ENCODE measurements at regions not wholly inside any gene's neighbourhood (a gene's known extent, or its start where the extent isn't known, plus 50 kb on each side); places are given as distances from the start of the nearest gene placed in this dataset.

DNA sequence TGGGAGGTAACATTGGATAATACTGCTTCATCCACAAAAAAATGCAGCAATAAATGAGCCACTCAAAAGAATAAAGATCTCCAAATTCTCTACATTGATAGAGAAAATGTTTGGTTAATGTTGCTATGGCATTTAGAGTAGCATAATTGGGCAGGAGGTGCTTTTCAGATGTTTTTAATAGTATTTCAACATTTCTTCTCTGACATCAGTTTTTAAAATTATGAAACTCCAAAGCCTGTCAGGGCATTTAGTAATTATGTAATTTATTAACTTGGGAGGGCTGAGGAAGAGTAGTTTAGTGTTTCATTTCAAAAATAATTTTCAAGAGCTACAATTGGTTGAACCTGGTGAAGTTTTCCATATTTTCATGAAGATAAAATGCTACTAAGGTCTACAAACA, 211.3 kb upstream of the INTU start:
- TF ChIP-seq, protein P1, sequence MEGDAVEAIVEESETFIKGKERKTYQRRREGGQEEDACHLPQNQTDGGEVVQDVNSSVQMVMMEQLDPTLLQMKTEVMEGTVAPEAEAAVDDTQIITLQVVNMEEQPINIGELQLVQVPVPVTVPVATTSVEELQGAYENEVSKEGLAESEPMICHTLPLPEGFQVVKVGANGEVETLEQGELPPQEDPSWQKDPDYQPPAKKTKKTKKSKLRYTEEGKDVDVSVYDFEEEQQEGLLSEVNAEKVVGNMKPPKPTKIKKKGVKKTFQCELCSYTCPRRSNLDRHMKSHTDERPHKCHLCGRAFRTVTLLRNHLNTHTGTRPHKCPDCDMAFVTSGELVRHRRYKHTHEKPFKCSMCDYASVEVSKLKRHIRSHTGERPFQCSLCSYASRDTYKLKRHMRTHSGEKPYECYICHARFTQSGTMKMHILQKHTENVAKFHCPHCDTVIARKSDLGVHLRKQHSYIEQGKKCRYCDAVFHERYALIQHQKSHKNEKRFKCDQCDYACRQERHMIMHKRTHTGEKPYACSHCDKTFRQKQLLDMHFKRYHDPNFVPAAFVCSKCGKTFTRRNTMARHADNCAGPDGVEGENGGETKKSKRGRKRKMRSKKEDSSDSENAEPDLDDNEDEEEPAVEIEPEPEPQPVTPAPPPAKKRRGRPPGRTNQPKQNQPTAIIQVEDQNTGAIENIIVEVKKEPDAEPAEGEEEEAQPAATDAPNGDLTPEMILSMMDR (IDR thresholded peaks at IDR 0.05; ENCODE audit: low read depth, low read length, poor library complexity, severe bottlenecking), result no peak
- no peak for TF ChIP-seq EZH2phosphoT487 (IDR thresholded peaks at IDR 0.05; ENCODE audit: borderline replicate concordance, low read length)
